GM18499 (cell line): ENCODE measurements at regions not wholly inside any gene's neighbourhood (a gene's known extent, or its start where the extent isn't known, plus 50 kb on each side); places are given as distances from the start of the nearest gene placed in this dataset.

ENCODE experiments used
- ATAC-seq: cut with Tn5 transposase; IDR thresholded peaks from one replicate; pipeline ENCODE4 v1.9.1; 2021; ENCODE audit warnings: moderate number of reproducible peaks; ENCODE audit not compliant: insufficient read depth, unreplicated experiment

- ATAC-seq = no peak
Measured at GRCh38 chr11:92512204-92512569, 287.6 kb downstream of the FAT3 start.

- ATAC-seq = no peak
Measured at GRCh38 chr11:92523611-92524010, 299.0 kb downstream of the FAT3 start.

GRCh38 chr11:92524542-92524941 lies 299.9 kb downstream of the FAT3 start:
- no peak for ATAC-seq

GRCh38 chr11:92527467-92527866 lies 302.8 kb downstream of the FAT3 start:
- no peak for ATAC-seq

- ATAC-seq = no peak
Measured at GRCh38 chr11:92528001-92528400, 303.4 kb downstream of the FAT3 start.

GRCh38 chr11:92531065-92531739 lies 306.6 kb downstream of the FAT3 start:
- no peak for ATAC-seq

GRCh38 chr11:92533657-92534335 lies 309.2 kb downstream of the FAT3 start:
- ATAC-seq = no peak

GRCh38 chr11:92536883-92537282 lies 312.3 kb downstream of the FAT3 start:
- no peak for ATAC-seq

- ATAC-seq = no peak
Measured at GRCh38 chr11:92540096-92540495, 315.5 kb downstream of the FAT3 start.

GRCh38 chr11:92545906-92546471 lies 321.4 kb downstream of the FAT3 start:
- no peak for ATAC-seq

GRCh38 chr11:92546603-92547002 lies 322.0 kb downstream of the FAT3 start:
- ATAC-seq = no peak

GRCh38 chr11:92550411-92550810 lies 325.8 kb downstream of the FAT3 start:
- no peak for ATAC-seq

GRCh38 chr11:92550871-92551270 lies 326.3 kb downstream of the FAT3 start:
- ATAC-seq = no peak

GRCh38 chr11:92552942-92553341 lies 328.3 kb downstream of the FAT3 start:
- ATAC-seq = no peak

GRCh38 chr11:92554688-92555087 lies 330.1 kb downstream of the FAT3 start:
- ATAC-seq = no peak

- no peak for ATAC-seq
Measured at GRCh38 chr11:92556431-92556830, 331.8 kb downstream of the FAT3 start.

- ATAC-seq = no peak
Measured at GRCh38 chr11:92557879-92558278, 333.3 kb downstream of the FAT3 start.

GRCh38 chr11:92558323-92558722 lies 333.7 kb downstream of the FAT3 start:
- no peak for ATAC-seq

GRCh38 chr11:92569726-92570125 lies 345.1 kb downstream of the FAT3 start:
- no peak for ATAC-seq

GRCh38 chr11:92572559-92572958 lies 347.9 kb downstream of the FAT3 start:
- ATAC-seq = no peak

GRCh38 chr11:92576315-92576714 lies 351.7 kb downstream of the FAT3 start:
- no peak for ATAC-seq

GRCh38 chr11:92580908-92581307 lies 356.3 kb downstream of the FAT3 start:
- ATAC-seq = no peak
